NB4 (cell line): ENCODE measurements at regions not wholly inside any gene's neighbourhood (a gene's known extent, or its start where the extent isn't known, plus 50 kb on each side); places are given as distances from the start of the nearest gene placed in this dataset.

ENCODE experiments used
- CTCF ChIP-seq: IDR thresholded peaks from one replicate; pipeline ENCODE4 v1.5.1; 2012; ENCODE audit warnings: low read depth, low read length
- POLR2A ChIP-seq: IDR thresholded peaks from 2 replicates; pipeline ENCODE4 v1.6.1; 2011; ENCODE audit warnings: mild to moderate bottlenecking; ENCODE audit not compliant: insufficient read length; ENCODE audit errors: extremely low read depth

GRCh38 chr2:223526106-223526505 is 76.1 kb downstream of the SCG2 start:
- TF ChIP-seq CTCF (no peak), POLR2A (no peak)
